Testis (tissue), 2 donors: ENCODE measurements at regions not wholly inside any gene's neighbourhood (a gene's known extent, or its start where the extent isn't known, plus 50 kb on each side); places are given as distances from the start of the nearest gene placed in this dataset.
"Not testable (repeated sequence)": the region's sequence is repeated elsewhere in the genome, so short reads cannot be mapped to it uniquely, and the experiment has no call there.

ENCODE experiments used
- DNase-seq: peaks from one replicate; pipeline ENCODE4 v3.0.0-alpha.2; 2019
- H3K27ac ChIP-seq, 2 donors: fragments of 200-600 bp; sonication (generic); one replicate each; pipeline ENCODE4 v1.5.1; 2019
- H3K27me3 ChIP-seq: fragments of 200-600 bp; sonication (generic); one replicate; pipeline ENCODE4 v1.5.1; 2019
- H3K36me3 ChIP-seq: fragments of 200-600 bp; sonication (generic); one replicate; pipeline ENCODE4 v1.5.1; 2017; ENCODE audit warnings: low read depth; ENCODE audit errors: missing control alignments
- H3K4me1 ChIP-seq: fragments of 200-600 bp; sonication (generic); one replicate; pipeline ENCODE4 v1.5.1; 2019
- H3K4me3 ChIP-seq, 2 donors: fragments of 200-600 bp; sonication (generic); one replicate each; pipeline ENCODE4 v1.5.1; 2017 to 2019
- H3K9me3 ChIP-seq: fragments of 200-600 bp; sonication (generic); one replicate; pipeline ENCODE4 v1.5.1; 2017
- POLR2A ChIP-seq: fragments of 450-650 bp; IDR thresholded peaks from one replicate; pipeline ENCODE4 v1.6.1; 2017; ENCODE audit warnings: antibody characterized with exemption, mild to moderate bottlenecking, moderate library complexity
- WGBS, 2 donors: methylation state at CpG; one replicate each; pipeline ENCODE4 v1.1.5; 2018; 5-methylcytosine and 5-hydroxymethylcytosine counted together
- intact Hi-C: fragments of 100-400 bp; cut with DNase I; formaldehyde crosslinking; loops from one replicate; pipeline ENCODE4 v1.15.1; 2023; ENCODE audit warnings: low total_unique reads
- TF ChIP-seq, protein P1 (sequence below), 3 experiments: fragments of 450-650 bp in 2 of 3; fragments of 200-600 bp in 1 of 3; sonication (generic) in 1 of 3; IDR thresholded peaks; one replicate each; pipeline ENCODE4 v1.5.1; 2016 to 2019; ENCODE audit warnings: antibody characterized with exemption in 3 of 3, mild to moderate bottlenecking in 2 of 3, moderate library complexity in 1 of 3

DNA sequence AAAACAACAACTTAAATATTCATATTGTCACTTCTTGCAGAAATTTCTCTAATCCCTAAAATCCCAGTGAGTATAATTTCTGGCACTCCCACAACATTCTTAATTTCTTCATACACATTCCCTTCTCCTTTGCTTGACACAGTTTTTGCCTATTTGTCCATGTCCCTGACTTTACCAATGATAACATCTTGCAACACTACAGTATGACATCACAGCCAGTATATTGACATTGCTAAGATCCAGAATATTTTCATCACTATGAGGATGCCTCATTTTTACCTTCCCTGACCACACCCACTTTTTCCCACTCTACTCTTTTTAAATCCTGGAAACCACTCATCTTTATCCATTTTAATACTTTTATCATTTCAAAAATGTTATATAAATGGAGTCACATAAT is 292.3 kb upstream of the GK2 start:
- Histone ChIP-seq H3K36me3 (no peaks in the 10 kb centered on the region), H3K27me3 (no peaks in the 10 kb centered on the region), H3K9me3 (no peaks in the 10 kb centered on the region), H3K4me1 (no peaks in the 10 kb centered on the region), H3K27ac (no peak overlapping the region), H3K4me3 (no peak overlapping the region)
- intact Hi-C loops = no loop called here
- no peak for DNase-seq
- no peak for TF ChIP-seq POLR2A
- TF ChIP-seq, protein P1, sequence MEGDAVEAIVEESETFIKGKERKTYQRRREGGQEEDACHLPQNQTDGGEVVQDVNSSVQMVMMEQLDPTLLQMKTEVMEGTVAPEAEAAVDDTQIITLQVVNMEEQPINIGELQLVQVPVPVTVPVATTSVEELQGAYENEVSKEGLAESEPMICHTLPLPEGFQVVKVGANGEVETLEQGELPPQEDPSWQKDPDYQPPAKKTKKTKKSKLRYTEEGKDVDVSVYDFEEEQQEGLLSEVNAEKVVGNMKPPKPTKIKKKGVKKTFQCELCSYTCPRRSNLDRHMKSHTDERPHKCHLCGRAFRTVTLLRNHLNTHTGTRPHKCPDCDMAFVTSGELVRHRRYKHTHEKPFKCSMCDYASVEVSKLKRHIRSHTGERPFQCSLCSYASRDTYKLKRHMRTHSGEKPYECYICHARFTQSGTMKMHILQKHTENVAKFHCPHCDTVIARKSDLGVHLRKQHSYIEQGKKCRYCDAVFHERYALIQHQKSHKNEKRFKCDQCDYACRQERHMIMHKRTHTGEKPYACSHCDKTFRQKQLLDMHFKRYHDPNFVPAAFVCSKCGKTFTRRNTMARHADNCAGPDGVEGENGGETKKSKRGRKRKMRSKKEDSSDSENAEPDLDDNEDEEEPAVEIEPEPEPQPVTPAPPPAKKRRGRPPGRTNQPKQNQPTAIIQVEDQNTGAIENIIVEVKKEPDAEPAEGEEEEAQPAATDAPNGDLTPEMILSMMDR (IDR thresholded peaks at IDR 0.05) = no peak

DNA sequence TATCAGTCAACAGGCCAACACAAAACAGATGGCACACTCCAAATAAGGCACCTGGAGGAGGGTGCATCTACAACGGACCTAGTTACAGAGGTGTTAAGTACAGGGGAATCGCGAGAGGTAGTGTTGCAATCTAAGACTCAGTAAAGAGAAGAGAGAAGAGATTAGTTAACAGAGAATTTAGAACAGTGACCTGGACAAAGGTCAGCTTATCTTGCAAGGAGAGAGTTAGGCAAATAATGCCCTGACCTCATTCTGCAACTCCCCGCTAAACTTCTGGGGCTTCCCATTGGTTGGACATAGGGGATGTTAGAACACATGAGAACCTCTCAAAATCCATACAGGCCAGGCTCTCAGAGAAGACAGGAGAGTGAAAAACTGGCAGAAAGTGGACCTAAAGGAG is 289.4 kb upstream of the GK2 start:
- TF ChIP-seq, protein P1 (IDR thresholded peaks at IDR 0.05) = no peak
- TF ChIP-seq POLR2A = no peak

GRCh38 chr4:79696534-79696933 is 288.5 kb upstream of the GK2 start:
- intact Hi-C loops, H3K27ac ChIP-seq, H3K36me3 ChIP-seq, H3K9me3 ChIP-seq, H3K27me3 ChIP-seq, DNase-seq, H3K4me3 ChIP-seq, H3K4me1 ChIP-seq: not testable (repeated sequence)
- 71 to 88% methylated on average over 3 of the region's 3 CpGs for WGBS, 2 donors

More for the DNA sequence above, 289.4 kb upstream of the GK2 start:
- Histone ChIP-seq H3K9me3 (no peaks in the 10 kb centered on the region), H3K4me1 (no peaks in the 10 kb centered on the region), H3K27me3 (no peaks in the 10 kb centered on the region), H3K27ac (no peak overlapping the region), H3K36me3 (no peaks in the 10 kb centered on the region), H3K4me3 (no peak overlapping the region)
- intact Hi-C loops = no loop called here
- DNase-seq = no peak
- WGBS, 2 donors = 72 to 87% methylated on average over 4 of the region's 4 CpGs

- Histone ChIP-seq H3K36me3 (no peaks in the 10 kb centered on the region), H3K4me1 (no peaks in the 10 kb centered on the region), H3K27ac (no peak overlapping the region), H3K27me3 (no peaks in the 10 kb centered on the region), H3K9me3 (no peaks in the 10 kb centered on the region), H3K4me3 (no peak overlapping the region)
- DNase-seq = peak; percentile 84
- intact Hi-C loops = no loop called here
- TF ChIP-seq POLR2A = no peak
- 63 to 80% methylated on average over 3 of the region's 3 CpGs for WGBS, 2 donors
These were observed 287.8 kb upstream of the GK2 start for GRCh38 chr4:79695848-79696247.

DNA sequence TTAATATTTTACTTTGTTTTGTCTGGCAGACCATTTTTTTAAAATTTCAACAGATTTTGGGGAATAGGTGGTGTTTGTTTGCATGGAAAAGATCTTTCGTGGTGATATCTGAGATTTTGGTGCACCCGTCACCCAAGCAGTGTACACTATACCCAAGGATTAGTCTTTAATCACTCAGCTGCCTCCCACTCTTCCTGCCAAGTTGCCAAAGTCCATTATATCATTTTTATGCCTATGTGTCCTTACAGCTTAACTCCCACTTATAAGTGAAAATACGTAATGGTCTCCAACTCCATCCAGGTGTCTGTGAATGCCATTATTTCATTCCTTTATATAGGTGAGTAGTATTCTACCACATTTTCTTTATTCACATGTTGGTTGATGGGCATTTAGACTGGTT is 281.7 kb upstream of the GK2 start:
- DNase-seq = no peak
- Histone ChIP-seq H3K4me1 (no peaks in the 10 kb centered on the region), H3K27me3 (no peaks in the 10 kb centered on the region), H3K9me3 (no peaks in the 10 kb centered on the region), H3K36me3 (no peaks in the 10 kb centered on the region), H3K4me3 (no peak overlapping the region), H3K27ac (no peak overlapping the region)
- TF ChIP-seq POLR2A = no peak
- TF ChIP-seq, protein P1 (IDR thresholded peaks at IDR 0.05) = no peak
- intact Hi-C loops = no loop called here
- WGBS, 2 donors = 59 to 65% methylated on average over 3 of the region's 3 CpGs

GRCh38 chr4:79688691-79689090 is 280.7 kb upstream of the GK2 start:
- no peaks in the 10 kb centered on the region for H3K27me3 ChIP-seq
- intact Hi-C loops = no loop called here
- H3K27ac ChIP-seq = no peak overlapping the region
- no peaks in the 10 kb centered on the region for H3K4me1 ChIP-seq
- no peaks in the 10 kb centered on the region for H3K36me3 ChIP-seq
- no peak overlapping the region for H3K4me3 ChIP-seq
- H3K9me3 ChIP-seq = no peaks in the 10 kb centered on the region
- TF ChIP-seq POLR2A = no peak
- TF ChIP-seq, protein P1 (IDR thresholded peaks at IDR 0.05) = no peak
- no peak for DNase-seq
